Neuronal stem cell (in vitro differentiated cells): ENCODE measurements at regions not wholly inside any gene's neighbourhood (a gene's known extent, or its start where the extent isn't known, plus 50 kb on each side); places are given as distances from the start of the nearest gene placed in this dataset.

ENCODE experiments used
- DNase-seq: peaks from one replicate; pipeline ENCODE4 v3.0.0-alpha.2; 2013; ENCODE audit warnings: low spot score
- H2AFZ ChIP-seq: one replicate; pipeline ENCODE4 v1.6.1; 2013; ENCODE audit warnings: mild to moderate bottlenecking, low read length, inconsistent platforms
- H2AK5ac ChIP-seq: 2 replicates; pipeline ENCODE4 v1.6.1; 2013; ENCODE audit warnings: low read depth, mild to moderate bottlenecking, inconsistent platforms, low read length, moderate library complexity, mixed read lengths
- H2BK120ac ChIP-seq: 2 replicates; pipeline ENCODE4 v1.6.1; 2013; ENCODE audit warnings: low read depth, mild to moderate bottlenecking, inconsistent platforms, low read length, moderate library complexity, mixed read lengths
- H2BK12ac ChIP-seq: one replicate; pipeline ENCODE4 v1.6.1; 2013; ENCODE audit warnings: low read length, inconsistent platforms
- H2BK15ac ChIP-seq: 2 replicates; pipeline ENCODE4 v1.6.1; 2013; ENCODE audit warnings: mild to moderate bottlenecking, low read length, inconsistent platforms, mixed read lengths
- H2BK5ac ChIP-seq: one replicate; pipeline ENCODE4 v1.6.1; 2013; ENCODE audit warnings: inconsistent platforms, mild to moderate bottlenecking, low read length, moderate library complexity
- H3K14ac ChIP-seq: one replicate; pipeline ENCODE4 v1.6.1; 2013; ENCODE audit warnings: low read length, inconsistent platforms
- H3K18ac ChIP-seq: 2 replicates; pipeline ENCODE4 v1.6.1; 2013; ENCODE audit warnings: low read length, inconsistent platforms
- H3K23ac ChIP-seq: 2 replicates; pipeline ENCODE4 v1.6.1; 2013; ENCODE audit warnings: low read depth, mild to moderate bottlenecking, mixed read lengths, low read length, inconsistent platforms; ENCODE audit not compliant: poor library complexity
- H3K27ac ChIP-seq: replicated peaks from 3 replicates; pipeline ENCODE4 v1.5.1; 2013; ENCODE audit warnings: low read length, inconsistent platforms
- H3K27me3 ChIP-seq, 3 experiments: 2 replicates each; pipeline ENCODE4 v1.6.1; 2013; ENCODE audit warnings: low read length in 3 of 3, mild to moderate bottlenecking in 2 of 3, inconsistent platforms in 1 of 3, low read depth in 1 of 3, mixed read lengths in 1 of 3, moderate library complexity in 1 of 3; ENCODE audit not compliant: control insufficient read depth in 3 of 3, insufficient read depth in 3 of 3
- H3K36me3 ChIP-seq, 2 donors: replicated peaks in 1 of 2; 2 replicates each; pipeline ENCODE4 v1.6.1; 2013; ENCODE audit warnings: low read length in 2 of 2; ENCODE audit not compliant: control insufficient read depth in 2 of 2, insufficient read depth in 2 of 2
- H3K4ac ChIP-seq: 2 replicates; pipeline ENCODE4 v1.6.1; 2013; ENCODE audit warnings: inconsistent platforms, mild to moderate bottlenecking, low read length, moderate library complexity
- H3K4me1 ChIP-seq, 2 donors: 1 replicate in 1 of 2; 2 replicates in 1 of 2; pipeline ENCODE4 v1.6.1; 2013; ENCODE audit warnings: low read length in 2 of 2, low read depth in 1 of 2; ENCODE audit not compliant: control insufficient read depth in 2 of 2, insufficient read depth in 1 of 2
- H3K4me2 ChIP-seq: one replicate; pipeline ENCODE4 v1.6.1; 2013; ENCODE audit warnings: mild to moderate bottlenecking, low read length, inconsistent platforms; ENCODE audit not compliant: insufficient read depth, poor library complexity, severe bottlenecking
- H3K4me3 ChIP-seq, 2 donors: 2 replicates each; pipeline ENCODE4 v1.5.1; 2013; ENCODE audit warnings: low read length in 2 of 2, mild to moderate bottlenecking in 2 of 2, inconsistent platforms in 1 of 2, moderate library complexity in 1 of 2
- H3K79me1 ChIP-seq: one replicate; pipeline ENCODE4 v1.6.1; 2013; ENCODE audit warnings: low read depth, mild to moderate bottlenecking, inconsistent platforms, low read length, moderate library complexity
- H3K9ac ChIP-seq: one replicate; pipeline ENCODE4 v1.6.1; 2013; ENCODE audit warnings: mild to moderate bottlenecking, low read depth, low read length, inconsistent platforms; ENCODE audit not compliant: poor library complexity
- H3K9me3 ChIP-seq, 2 donors: replicated peaks in 1 of 2; 2 replicates each; pipeline versions ENCODE3 to v1.6.1; 2013; ENCODE audit warnings: low read length in 2 of 2, mild to moderate bottlenecking in 2 of 2, inconsistent platforms in 1 of 2, low read depth in 1 of 2, mixed read lengths in 1 of 2, moderate library complexity in 1 of 2; ENCODE audit not compliant: control insufficient read depth in 2 of 2, insufficient read depth in 1 of 2
- H4K8ac ChIP-seq: one replicate; pipeline ENCODE4 v1.6.1; 2013; ENCODE audit warnings: low read depth, mild to moderate bottlenecking, inconsistent platforms, low read length, moderate library complexity
- H4K91ac ChIP-seq: one replicate; pipeline ENCODE4 v1.6.1; 2013; ENCODE audit warnings: low read length, low read depth, mild to moderate bottlenecking, inconsistent platforms; ENCODE audit not compliant: poor library complexity
- WGBS, 2 donors: extraction: QIAGEN DNeasy Blood & Tissue Kit; methylation state at CpG; one replicate each; pipeline ENCODE4 v1.1.7; 2013; ENCODE audit warnings: missing lambda C conversion rate in 2 of 2, mixed read lengths in 1 of 2; ENCODE audit not compliant: insufficient read length in 2 of 2, insufficient replicate concordance in 1 of 2; ENCODE audit errors: extremely low coverage in 2 of 2; 5-methylcytosine and 5-hydroxymethylcytosine counted together

DNA sequence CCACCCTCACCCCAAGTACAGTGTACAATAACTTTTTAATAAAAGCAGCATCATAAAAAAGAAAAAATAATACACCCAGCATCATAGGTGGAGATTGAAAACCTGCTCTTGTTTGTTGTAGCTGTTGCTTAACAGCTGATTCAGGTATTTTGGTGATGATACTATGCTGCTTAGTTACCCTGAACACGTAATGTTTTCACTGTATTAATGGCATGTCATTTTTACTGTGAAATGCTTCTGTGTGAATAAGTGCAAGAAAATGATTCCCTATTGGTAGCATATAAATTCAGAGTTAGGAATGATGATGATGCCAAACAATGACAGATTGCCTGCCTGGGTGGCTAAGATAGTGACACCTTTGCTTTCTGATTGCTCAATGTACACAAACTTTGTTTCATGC is 405.7 kb downstream of the HDGFL1 start:
- H3K27ac ChIP-seq: no peak overlapping the region
- no peaks in the 10 kb centered on the region for H3K9me3 ChIP-seq
- H3K4me3 ChIP-seq: no peak overlapping the region
- no peak overlapping the region for H3K9ac ChIP-seq
- no peak overlapping the region for H3K23ac ChIP-seq
- no peaks in the 10 kb centered on the region for H3K4me1 ChIP-seq
- no peak overlapping the region for H2BK120ac ChIP-seq
- no peak overlapping the region for H3K4ac ChIP-seq
- H2BK12ac ChIP-seq: no peak overlapping the region
- no CpG with 5 or more reads among the region's 1 CpG for whole genome bisulfite sequencing, 2 donors
- no peak overlapping the region for H3K4me2 ChIP-seq
- H4K91ac ChIP-seq: no peak overlapping the region
- no peaks in the 10 kb centered on the region for H3K36me3 ChIP-seq
- H3K79me1 ChIP-seq: no peaks in the 10 kb centered on the region
- no peak overlapping the region for H3K14ac ChIP-seq
- H3K18ac ChIP-seq: no peak overlapping the region
- H2AK5ac ChIP-seq: no peak overlapping the region
- H2AFZ ChIP-seq: no peak overlapping the region
- no peak for DNase-seq
- no peak overlapping the region for H2BK15ac ChIP-seq
- no peak overlapping the region for H2BK5ac ChIP-seq
- no peaks in the 10 kb centered on the region for H3K27me3 ChIP-seq
- H4K8ac ChIP-seq: no peak overlapping the region

DNA sequence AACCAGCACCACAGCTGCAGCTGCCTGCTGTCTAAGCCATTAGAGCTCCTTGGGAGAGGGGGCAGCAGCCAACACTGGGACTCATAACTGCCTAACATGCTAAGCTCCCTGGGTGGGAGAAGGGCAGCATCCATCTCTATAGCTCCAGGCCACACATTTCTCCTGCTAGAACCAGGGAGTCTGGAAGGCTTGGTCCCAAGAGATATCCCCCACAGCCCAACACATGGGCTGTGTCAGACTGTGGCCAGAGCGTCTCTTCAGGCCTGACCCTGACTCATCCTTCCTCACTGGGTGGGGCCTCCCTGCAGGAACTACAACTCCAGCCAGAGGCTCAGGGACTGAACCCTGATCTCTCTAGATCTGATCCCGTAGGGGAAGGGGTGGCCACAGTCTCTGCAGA is 411.1 kb downstream of the HDGFL1 start:
- no peaks in the 10 kb centered on the region for H3K79me1 ChIP-seq
- no peak overlapping the region for H3K27ac ChIP-seq
- peak overlapping the region; percentile 48 for H3K18ac ChIP-seq
- H2BK5ac ChIP-seq: no peak overlapping the region
- no peaks in the 10 kb centered on the region for H3K4me1 ChIP-seq
- DNase-seq: no peak
- H3K9me3 ChIP-seq: no peaks in the 10 kb centered on the region
- no peak overlapping the region for H3K4me2 ChIP-seq
- H2BK12ac ChIP-seq: no peak overlapping the region
- H2BK120ac ChIP-seq: no peak overlapping the region
- peak overlapping the region; percentile 29 for H2AFZ ChIP-seq
- H3K23ac ChIP-seq: no peak overlapping the region
- H3K4me3 ChIP-seq: peak overlapping the region in 1 of 2 donors; percentile 25
- no peak overlapping the region for H3K14ac ChIP-seq
- no peaks in the 10 kb centered on the region for H3K27me3 ChIP-seq
- no peak overlapping the region for H2BK15ac ChIP-seq
- H3K4ac ChIP-seq: no peak overlapping the region
- no peak overlapping the region for H2AK5ac ChIP-seq
- H3K9ac ChIP-seq: no peak overlapping the region
- no peaks in the 10 kb centered on the region for H3K36me3 ChIP-seq
- no peak overlapping the region for H4K8ac ChIP-seq
- WGBS, 2 donors: no CpG with 5 or more reads among the region's 2 CpGs
- no peak overlapping the region for H4K91ac ChIP-seq

DNA sequence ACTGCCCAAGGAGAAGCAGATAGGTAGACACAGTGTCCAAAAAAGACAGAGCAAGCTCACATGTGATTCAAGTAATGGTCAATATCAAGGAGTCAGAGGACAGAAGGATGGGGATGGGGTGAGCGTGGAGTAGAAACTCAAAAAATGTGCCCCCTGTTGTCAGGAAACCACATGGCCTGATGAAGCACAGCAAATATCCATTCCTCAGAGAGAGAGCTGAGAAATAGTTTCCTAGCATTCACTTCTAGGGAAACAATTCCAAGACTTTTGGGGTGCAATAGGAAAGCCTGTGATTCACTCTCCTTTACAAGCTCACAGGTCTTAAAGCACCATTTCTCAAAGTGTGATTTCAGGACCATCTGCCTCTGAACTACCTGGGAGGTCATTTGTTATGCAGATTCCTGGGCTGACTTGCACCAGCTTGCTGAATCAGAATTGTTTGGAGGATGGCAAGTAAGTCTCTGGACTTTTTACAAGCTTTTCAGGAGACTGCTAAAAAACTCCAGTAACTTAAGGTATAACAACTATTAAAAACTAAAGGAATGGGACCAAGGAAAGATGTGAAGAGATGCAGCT is 432.8 kb downstream of the HDGFL1 start:
- no peak overlapping the region for H3K23ac ChIP-seq
- H3K27ac ChIP-seq: no peak overlapping the region
- no peaks in the 10 kb centered on the region for H3K36me3 ChIP-seq
- H3K4ac ChIP-seq: no peak overlapping the region
- no peak overlapping the region for H3K18ac ChIP-seq
- no peak overlapping the region for H2BK12ac ChIP-seq
- no peak overlapping the region for H2BK5ac ChIP-seq
- H4K91ac ChIP-seq: no peak overlapping the region
- WGBS, 2 donors: no CpG with 5 or more reads among the region's 1 CpG
- no peaks in the 10 kb centered on the region for H3K9me3 ChIP-seq
- no peak overlapping the region for H3K9ac ChIP-seq
- no peak overlapping the region for H3K4me3 ChIP-seq
- H3K4me1 ChIP-seq: peaks cover 0 to 6% of the 10 kb centered on the region in 2 donors
- H2AK5ac ChIP-seq: no peak overlapping the region
- H3K79me1 ChIP-seq: no peaks in the 10 kb centered on the region
- no peaks in the 10 kb centered on the region for H3K27me3 ChIP-seq
- no peak overlapping the region for H4K8ac ChIP-seq
- no peak overlapping the region for H3K14ac ChIP-seq
- H2AFZ ChIP-seq: peak overlapping the region; percentile 56
- H2BK120ac ChIP-seq: no peak overlapping the region
- no peak for DNase-seq
- no peak overlapping the region for H2BK15ac ChIP-seq
- no peak overlapping the region for H3K4me2 ChIP-seq

DNA sequence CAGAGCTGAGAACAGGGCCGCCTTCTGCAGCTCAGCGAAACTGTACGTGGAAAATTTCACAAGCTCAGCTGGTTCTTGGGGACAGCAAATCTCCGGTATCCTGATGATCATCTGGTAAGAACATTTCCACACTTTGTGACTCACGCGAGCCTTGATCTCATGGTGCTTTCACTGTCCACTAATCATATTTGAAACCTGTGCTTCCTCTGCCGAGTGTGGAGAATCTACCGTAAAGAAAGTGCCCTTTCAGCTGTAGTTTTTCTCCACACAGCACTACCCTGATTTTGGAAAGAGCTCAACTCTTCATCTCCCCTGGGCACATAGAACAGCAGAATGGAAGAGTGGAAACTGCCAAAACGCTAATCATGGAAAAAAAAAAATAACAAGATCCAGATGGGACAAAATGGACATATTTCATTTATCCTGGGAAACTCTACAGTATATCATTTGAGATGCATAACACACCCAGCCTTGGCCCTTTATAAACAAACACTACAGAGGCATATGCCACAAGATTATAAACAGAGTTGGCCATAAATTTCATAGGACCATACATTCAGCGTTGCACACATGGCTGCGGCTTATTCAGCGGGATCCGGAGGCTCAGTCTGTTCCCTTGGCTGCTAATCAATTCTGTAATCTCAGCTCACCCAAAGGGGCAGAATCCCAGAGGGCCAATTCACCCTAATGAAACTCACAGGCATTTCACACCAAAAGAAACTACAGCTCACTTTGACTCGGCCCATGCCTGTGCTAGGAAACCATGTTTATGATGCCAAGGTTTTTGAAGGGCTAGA is 434.5 kb downstream of the HDGFL1 start:
- Histone ChIP-seq H2BK120ac (no peak overlapping the region), H3K4me2 (no peak overlapping the region), H4K8ac (no peak overlapping the region), H3K4me1 (peaks cover 0 to 6% of the 10 kb centered on the region in 2 donors), H3K27ac (no peak overlapping the region), H3K23ac (no peak overlapping the region), H3K4me3 (no peak overlapping the region), H3K4ac (no peak overlapping the region), H2BK15ac (no peak overlapping the region), H2BK5ac (no peak overlapping the region), H2BK12ac (no peak overlapping the region), H3K18ac (no peak overlapping the region), H3K9ac (no peak overlapping the region), H3K36me3 (no peaks in the 10 kb centered on the region), H2AFZ (peak overlapping the region; percentile 21), H3K14ac (no peak overlapping the region), H3K27me3 (no peaks in the 10 kb centered on the region), H4K91ac (no peak overlapping the region), H2AK5ac (no peak overlapping the region), H3K79me1 (no peaks in the 10 kb centered on the region), H3K9me3 (no peaks in the 10 kb centered on the region)
- no CpG with 5 or more reads among the region's 14 CpGs for WGBS, 2 donors
- DNase-seq: no peak
